GM12865 (cell line): ENCODE measurements at regions not wholly inside any gene's neighbourhood (a gene's known extent, or its start where the extent isn't known, plus 50 kb on each side); places are given as distances from the start of the nearest gene placed in this dataset.

Experiments used
- DNase-seq: peaks from one replicate; pipeline ENCODE4 v3.0.0; 2010; ENCODE audit warnings: low read depth
- H3K4me3 ChIP-seq: 2 replicates; pipeline ENCODE4 v1.5.1; 2011; ENCODE audit warnings: mild to moderate bottlenecking, low read depth, low read length, control low read depth
- TF ChIP-seq, protein P1 (sequence below): IDR thresholded peaks from 2 replicates; pipeline ENCODE4 v1.5.1; 2011; ENCODE audit warnings: low read length, control low read depth, low read depth, inconsistent platforms; ENCODE audit not compliant: insufficient read depth; ENCODE audit errors: missing control alignments

DNA sequence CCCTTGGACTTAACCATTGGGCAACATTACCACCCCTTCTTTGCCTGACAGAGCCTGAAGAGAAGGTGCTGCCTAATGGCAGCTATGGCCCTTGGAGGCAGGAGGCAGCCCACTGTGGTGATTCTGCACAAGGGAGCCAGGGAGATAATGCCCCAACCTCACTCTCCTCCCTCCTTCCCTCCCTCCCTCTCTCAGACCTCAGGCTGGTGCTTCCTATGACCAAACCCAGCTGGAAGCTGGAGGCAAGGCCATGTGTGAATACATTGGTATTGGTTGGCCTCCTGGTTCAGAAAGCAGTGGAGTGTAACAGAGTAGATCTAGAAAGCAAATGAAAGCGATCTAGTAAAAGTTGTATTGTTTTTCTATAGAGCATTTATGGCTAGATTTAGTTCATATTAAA, 233.1 kb downstream of the CSNK2A3 start:
- H3K4me3 ChIP-seq = no peak overlapping the region
- TF ChIP-seq, protein P1, sequence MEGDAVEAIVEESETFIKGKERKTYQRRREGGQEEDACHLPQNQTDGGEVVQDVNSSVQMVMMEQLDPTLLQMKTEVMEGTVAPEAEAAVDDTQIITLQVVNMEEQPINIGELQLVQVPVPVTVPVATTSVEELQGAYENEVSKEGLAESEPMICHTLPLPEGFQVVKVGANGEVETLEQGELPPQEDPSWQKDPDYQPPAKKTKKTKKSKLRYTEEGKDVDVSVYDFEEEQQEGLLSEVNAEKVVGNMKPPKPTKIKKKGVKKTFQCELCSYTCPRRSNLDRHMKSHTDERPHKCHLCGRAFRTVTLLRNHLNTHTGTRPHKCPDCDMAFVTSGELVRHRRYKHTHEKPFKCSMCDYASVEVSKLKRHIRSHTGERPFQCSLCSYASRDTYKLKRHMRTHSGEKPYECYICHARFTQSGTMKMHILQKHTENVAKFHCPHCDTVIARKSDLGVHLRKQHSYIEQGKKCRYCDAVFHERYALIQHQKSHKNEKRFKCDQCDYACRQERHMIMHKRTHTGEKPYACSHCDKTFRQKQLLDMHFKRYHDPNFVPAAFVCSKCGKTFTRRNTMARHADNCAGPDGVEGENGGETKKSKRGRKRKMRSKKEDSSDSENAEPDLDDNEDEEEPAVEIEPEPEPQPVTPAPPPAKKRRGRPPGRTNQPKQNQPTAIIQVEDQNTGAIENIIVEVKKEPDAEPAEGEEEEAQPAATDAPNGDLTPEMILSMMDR = no peak
- no peak for DNase-seq

DNA sequence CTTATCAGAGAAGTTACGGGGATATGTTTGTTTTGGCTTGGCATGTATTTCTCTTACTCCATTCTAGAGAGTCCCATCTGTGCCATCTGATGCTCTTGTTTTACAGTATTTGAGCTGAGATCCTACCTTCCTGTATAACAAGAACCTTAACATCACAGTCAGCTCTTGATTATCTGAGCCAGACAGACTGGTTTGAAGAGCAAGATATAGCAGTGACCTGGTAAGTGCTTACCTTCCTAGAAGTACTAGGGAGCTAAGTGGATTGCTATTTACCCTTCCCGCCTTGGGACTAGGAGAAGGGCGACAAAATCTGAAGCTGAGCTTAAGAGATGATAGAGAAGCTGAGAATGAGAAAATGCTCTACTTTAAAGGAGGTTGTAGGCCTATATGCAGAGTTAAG, 235.3 kb downstream of the CSNK2A3 start:
- TF ChIP-seq, protein P1 = no peak
- DNase-seq = no peak
- H3K4me3 ChIP-seq = no peak overlapping the region

DNA sequence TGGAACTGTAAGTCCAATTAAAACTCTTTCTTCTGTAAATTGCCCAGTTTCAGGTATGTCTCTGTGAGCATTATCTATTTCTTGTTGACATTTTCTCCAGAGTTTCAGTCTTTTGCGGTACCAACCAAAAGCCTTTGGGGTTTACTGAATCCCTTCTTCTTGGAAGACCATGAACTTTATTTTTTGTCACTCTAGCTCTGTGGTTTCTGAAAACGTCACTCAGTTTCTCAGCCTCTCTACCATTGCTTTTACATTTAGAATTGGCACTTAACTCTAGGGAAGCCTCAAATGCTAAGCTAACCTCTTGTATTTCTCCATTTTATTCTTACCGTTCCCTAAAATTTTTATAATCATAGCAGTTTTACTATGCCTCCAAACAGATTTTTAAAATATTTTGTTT, 237.6 kb downstream of the CSNK2A3 start:
- DNase-seq = no peak
- no peak overlapping the region for H3K4me3 ChIP-seq
- TF ChIP-seq, protein P1 = no peak

DNA sequence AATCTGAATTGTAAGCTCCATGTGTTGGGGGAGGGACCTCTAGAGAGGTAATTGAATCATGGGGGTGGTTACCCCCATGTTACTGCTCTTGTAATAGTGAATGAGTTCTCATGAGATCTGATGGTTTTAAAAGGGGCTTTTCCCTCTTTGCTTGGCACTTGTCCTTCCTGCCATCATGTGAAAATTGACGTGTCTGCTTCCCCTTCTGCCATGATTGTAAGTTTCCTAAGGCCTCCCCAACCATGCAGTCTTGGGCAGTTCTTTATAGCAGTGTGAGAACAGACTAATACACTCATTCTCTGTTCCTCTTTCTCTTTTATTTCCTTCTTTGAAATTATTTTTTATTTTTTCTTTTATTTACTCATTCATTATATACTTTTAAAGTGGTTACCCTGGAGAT, 239.4 kb downstream of the CSNK2A3 start:
- peak; percentile 22 for DNase-seq
- TF ChIP-seq, protein P1 = no peak
- H3K4me3 ChIP-seq = no peak overlapping the region

DNA sequence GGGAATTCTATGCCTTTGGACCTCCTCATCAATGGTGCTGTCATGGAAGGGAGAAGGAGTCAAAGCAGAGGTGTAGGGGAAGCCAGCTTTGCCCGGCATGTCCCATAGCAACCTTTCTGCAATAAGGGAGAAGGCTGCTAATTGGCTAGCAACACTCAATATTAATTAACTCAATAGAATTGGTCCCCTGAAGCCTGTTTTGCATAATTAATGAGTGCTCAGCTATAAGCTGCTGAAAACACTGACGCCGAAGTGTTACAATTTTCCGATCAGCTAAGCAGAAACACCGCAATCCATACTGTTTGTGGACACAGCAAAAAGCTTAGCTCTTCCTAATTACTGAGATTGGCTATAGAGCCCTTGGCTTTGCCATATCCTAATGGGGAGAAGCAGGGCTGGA, 245.0 kb downstream of the CSNK2A3 start:
- no peak overlapping the region for H3K4me3 ChIP-seq
- DNase-seq = no peak
- TF ChIP-seq, protein P1 = no peak

DNA sequence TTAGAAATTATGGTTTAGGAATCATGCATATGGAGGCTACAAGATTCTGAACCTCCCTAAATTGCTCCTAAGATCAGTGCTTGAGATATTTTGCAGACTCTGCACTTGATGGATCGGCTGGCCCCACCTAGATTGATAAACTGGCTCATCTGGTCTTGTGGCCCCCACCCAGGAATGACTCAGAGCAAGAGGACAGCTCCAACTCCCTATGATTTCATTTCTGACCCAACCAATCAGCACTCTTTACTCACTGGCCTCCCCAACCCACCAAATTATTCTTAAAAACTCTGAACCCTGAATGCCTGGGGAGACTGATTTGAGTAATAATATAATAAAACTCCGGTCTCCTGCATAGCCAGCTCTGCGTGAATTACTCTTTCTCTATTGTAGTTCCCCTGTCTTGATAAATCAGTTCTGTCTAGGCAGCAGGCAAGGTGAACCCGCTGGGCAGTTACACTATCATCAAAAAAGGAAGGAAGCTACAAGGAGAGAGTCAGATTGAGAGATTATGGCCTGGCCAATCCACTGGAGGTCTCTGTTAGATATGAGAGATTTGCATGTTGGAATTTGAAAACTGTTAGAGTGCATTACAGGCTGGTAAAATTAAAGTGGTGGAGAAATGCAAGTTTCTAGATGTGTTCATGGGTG, 245.8 kb downstream of the CSNK2A3 start:
- TF ChIP-seq, protein P1 = no peak
- DNase-seq = no peak
- H3K4me3 ChIP-seq = no peak overlapping the region

DNA sequence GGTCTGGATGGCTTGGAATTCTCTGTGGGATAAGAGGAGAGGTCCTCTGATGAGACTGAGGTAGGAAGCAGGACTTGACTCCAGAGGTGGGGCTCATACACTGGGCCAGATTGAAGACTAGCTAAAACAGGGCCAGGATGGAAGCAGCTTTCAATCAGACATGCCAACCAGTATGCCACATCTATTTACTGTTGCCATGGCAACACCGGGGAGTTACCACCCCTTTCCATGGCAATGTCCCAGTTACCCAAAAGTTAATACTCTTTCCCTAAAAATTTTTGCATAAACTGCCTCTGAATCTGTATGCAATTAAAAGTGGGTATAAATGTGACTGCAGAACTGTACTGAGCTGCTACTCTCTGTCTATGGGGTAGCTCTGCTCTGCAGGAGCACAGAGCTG, 247.5 kb upstream of the ZBED5 start:
- no peak overlapping the region for H3K4me3 ChIP-seq
- TF ChIP-seq, protein P1 = no peak
- no peak for DNase-seq
